Neutrophil (primary cell): ENCODE measurements at regions not wholly inside any gene's neighbourhood (a gene's known extent, or its start where the extent isn't known, plus 50 kb on each side); places are given as distances from the start of the nearest gene placed in this dataset.
"Not testable (repeated sequence)": the region's sequence is repeated elsewhere in the genome, so short reads cannot be mapped to it uniquely, and the experiment has no call there.

Experiments
- H3K27ac ChIP-seq: fragments of 200-600 bp; sonication (generic); 2 replicates; pipeline ENCODE4 v1.5.1; 2016; ENCODE audit warnings: mild to moderate bottlenecking, moderate library complexity
- H3K27me3 ChIP-seq: fragments of 200-600 bp; sonication (generic); 2 replicates; pipeline ENCODE4 v1.6.0; 2016; ENCODE audit warnings: mild to moderate bottlenecking
- H3K36me3 ChIP-seq: fragments of 200-600 bp; sonication (generic); 2 replicates; pipeline ENCODE4 v1.5.1; 2017
- H3K4me1 ChIP-seq, 2 experiments: fragments of 200-600 bp in 1 of 2; sonication (generic) in 1 of 2; 1 replicate in 1 of 2; 2 replicates in 1 of 2; pipeline versions ENCODE4 v1.5.1 to v1.6.1; 2013 to 2016; ENCODE audit warnings: low read depth in 1 of 2, low read length in 1 of 2, mild to moderate bottlenecking in 1 of 2, moderate library complexity in 1 of 2; ENCODE audit not compliant: control insufficient read depth in 1 of 2, insufficient read depth in 1 of 2
- H3K4me3 ChIP-seq, 2 experiments: fragments of 200-600 bp in 1 of 2; sonication (generic) in 1 of 2; 1 replicate in 1 of 2; 2 replicates in 1 of 2; pipeline ENCODE4 v1.5.1; 2013 to 2016; ENCODE audit warnings: low read depth in 1 of 2, low read length in 1 of 2, mild to moderate bottlenecking in 1 of 2, moderate library complexity in 1 of 2
- H3K9me3 ChIP-seq: fragments of 200-600 bp; sonication (generic); 2 replicates; pipeline ENCODE4 v1.5.1; 2016
- TF ChIP-seq, protein P1 (sequence below): fragments of 200-600 bp; sonication (generic); IDR thresholded peaks from 2 replicates; pipeline ENCODE4 v1.5.1; 2016; ENCODE audit warnings: antibody characterized with exemption

- Histone ChIP-seq H3K4me1 (no peaks in the 10 kb centered on the region), H3K36me3 (no peaks in the 10 kb centered on the region), H3K4me3 (no peak overlapping the region), H3K27me3 (peaks cover 9% of the 10 kb centered on the region), H3K27ac (no peak overlapping the region), H3K9me3 (no peaks in the 10 kb centered on the region)
- TF ChIP-seq, protein P1, sequence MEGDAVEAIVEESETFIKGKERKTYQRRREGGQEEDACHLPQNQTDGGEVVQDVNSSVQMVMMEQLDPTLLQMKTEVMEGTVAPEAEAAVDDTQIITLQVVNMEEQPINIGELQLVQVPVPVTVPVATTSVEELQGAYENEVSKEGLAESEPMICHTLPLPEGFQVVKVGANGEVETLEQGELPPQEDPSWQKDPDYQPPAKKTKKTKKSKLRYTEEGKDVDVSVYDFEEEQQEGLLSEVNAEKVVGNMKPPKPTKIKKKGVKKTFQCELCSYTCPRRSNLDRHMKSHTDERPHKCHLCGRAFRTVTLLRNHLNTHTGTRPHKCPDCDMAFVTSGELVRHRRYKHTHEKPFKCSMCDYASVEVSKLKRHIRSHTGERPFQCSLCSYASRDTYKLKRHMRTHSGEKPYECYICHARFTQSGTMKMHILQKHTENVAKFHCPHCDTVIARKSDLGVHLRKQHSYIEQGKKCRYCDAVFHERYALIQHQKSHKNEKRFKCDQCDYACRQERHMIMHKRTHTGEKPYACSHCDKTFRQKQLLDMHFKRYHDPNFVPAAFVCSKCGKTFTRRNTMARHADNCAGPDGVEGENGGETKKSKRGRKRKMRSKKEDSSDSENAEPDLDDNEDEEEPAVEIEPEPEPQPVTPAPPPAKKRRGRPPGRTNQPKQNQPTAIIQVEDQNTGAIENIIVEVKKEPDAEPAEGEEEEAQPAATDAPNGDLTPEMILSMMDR, result no peak
Observed at GRCh38 chr1:47663286-47663685, 225.4 kb downstream of the FOXD2 start.

- TF ChIP-seq, protein P1, result no peak
- Histone ChIP-seq H3K4me3 (no peak overlapping the region), H3K27me3 (peaks cover 15% of the 10 kb centered on the region), H3K36me3 (no peaks in the 10 kb centered on the region), H3K4me1 (no peaks in the 10 kb centered on the region), H3K9me3 (no peaks in the 10 kb centered on the region), H3K27ac (no peak overlapping the region)
Observed at GRCh38 chr1:47664356-47664755, 226.5 kb downstream of the FOXD2 start.

DNA sequence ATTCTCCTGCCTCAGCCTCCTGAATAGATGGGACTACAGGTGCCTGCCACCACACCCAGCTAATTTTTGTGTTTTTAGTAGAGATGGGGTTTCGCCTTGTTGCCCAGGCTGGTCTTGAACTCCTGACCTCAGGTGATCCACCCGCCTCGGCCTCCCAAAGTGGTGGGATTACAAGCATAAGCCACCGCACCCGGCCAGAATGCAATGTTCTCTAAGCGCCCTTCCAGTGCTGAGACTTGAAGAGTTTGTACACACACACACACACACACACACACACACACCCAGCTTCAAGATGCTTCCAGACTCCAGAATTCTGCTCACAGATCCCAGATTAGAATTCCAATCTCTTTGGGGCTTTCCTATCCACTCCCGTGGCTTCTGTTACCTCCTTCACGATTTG is 227.1 kb downstream of the FOXD2 start:
- not testable (repeated sequence) for H3K27ac ChIP-seq, H3K36me3 ChIP-seq, H3K4me3 ChIP-seq, H3K9me3 ChIP-seq, H3K4me1 ChIP-seq
- H3K27me3 ChIP-seq, result peaks cover 15% of the 10 kb centered on the region

DNA sequence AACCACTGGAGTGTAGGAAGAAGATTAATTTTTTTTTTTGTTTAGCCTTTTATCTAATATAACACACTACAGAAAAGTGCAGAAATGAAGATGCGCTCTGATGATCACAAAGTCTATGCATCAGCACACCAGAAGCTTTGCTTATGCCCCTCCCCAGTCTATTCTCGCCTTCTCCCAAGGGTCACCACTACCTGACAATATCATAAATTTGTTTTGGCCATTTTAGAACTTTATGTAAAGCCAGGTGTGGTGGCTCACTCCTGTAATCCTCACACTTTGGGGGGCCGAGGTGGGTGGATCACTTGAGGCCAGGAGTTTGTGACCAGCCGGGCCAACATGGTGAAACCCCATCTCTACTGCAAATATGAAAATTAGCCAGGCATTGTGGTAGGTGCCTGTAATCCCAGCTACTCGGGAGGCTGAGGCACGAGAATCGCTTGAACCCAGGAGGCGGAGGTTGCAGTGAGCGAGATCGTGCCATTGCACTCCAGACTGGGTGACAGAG is 231.3 kb downstream of the FOXD2 start:
- Histone ChIP-seq H3K36me3 (no peaks in the 10 kb centered on the region), H3K4me3 (no peak overlapping the region), H3K9me3 (no peaks in the 10 kb centered on the region), H3K27me3 (peaks cover 19% of the 10 kb centered on the region), H3K27ac (no peak overlapping the region), H3K4me1 (no peaks in the 10 kb centered on the region)
- TF ChIP-seq, protein P1, result no peak

GRCh38 chr1:47672622-47673021 is 234.8 kb downstream of the FOXD2 start:
- H3K27me3 ChIP-seq, result peaks cover 19% of the 10 kb centered on the region
- no peaks in the 10 kb centered on the region for H3K9me3 ChIP-seq
- H3K4me3 ChIP-seq, result no peak overlapping the region
- H3K36me3 ChIP-seq, result no peaks in the 10 kb centered on the region
- H3K27ac ChIP-seq, result no peak overlapping the region
- no peaks in the 10 kb centered on the region for H3K4me1 ChIP-seq
- TF ChIP-seq, protein P1, result no peak

DNA sequence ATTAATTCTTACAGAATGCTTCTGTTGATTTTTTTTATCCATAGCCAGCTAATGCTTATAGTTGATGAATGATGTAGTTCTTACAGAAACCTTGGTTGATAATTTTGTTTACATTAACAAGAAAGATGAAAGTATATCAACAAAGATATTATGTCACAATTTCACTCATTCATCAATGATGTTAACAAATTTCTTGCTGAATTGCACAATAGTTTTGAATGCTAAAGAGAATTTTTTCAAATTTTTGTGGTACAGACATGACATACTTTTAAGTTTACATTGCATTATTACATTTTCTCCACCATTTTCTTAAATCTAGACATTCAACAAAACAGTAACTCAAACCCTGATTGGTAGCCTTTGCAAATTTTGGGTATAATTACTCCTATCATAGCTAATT is 236.3 kb downstream of the FOXD2 start:
- Histone ChIP-seq H3K4me1 (no peaks in the 10 kb centered on the region), H3K9me3 (no peaks in the 10 kb centered on the region), H3K36me3 (no peaks in the 10 kb centered on the region), H3K27me3 (peaks cover 9% of the 10 kb centered on the region), H3K27ac (no peak overlapping the region), H3K4me3 (no peak overlapping the region)
- TF ChIP-seq, protein P1, result no peak
